A549 (cell line): ENCODE measurements at regions not wholly inside any gene's neighbourhood (a gene's known extent, or its start where the extent isn't known, plus 50 kb on each side); places are given as distances from the start of the nearest gene placed in this dataset.

Source experiments
- CEBPB ChIP-seq, 2 experiments: fragments of >200 bp in 1 of 2; sonication (Bioruptor Twin) in 1 of 2; formaldehyde crosslinking in 1 of 2; IDR thresholded peaks; 2 replicates each; pipeline ENCODE4 v1.6.1; 2012 to 2016
- CHD2 ChIP-seq: fragments of 150-350 bp; IDR thresholded peaks from 2 replicates; pipeline ENCODE4 v1.6.1; 2014; ENCODE audit warnings: low read length; ENCODE audit not compliant: partially characterized antibody
- EP300 ChIP-seq, 2 experiments: fragments of >200 bp; sonication (Bioruptor Twin); formaldehyde crosslinking; IDR thresholded peaks; 2 replicates in 1 of 2; 3 replicates in 1 of 2; pipeline ENCODE4 v1.6.1; 2016 to 2017
- FOSL2 ChIP-seq, 2 experiments: fragments of 450-650 bp in 1 of 2; fragments of >200 bp in 1 of 2; sonication (Bioruptor Twin) in 1 of 2; formaldehyde crosslinking; IDR thresholded peaks; 2 replicates each; pipeline versions ENCODE4 v1.5.0 to v1.6.1; 2016 to 2020; ENCODE audit warnings: mild to moderate bottlenecking in 1 of 2, moderate library complexity in 1 of 2
- POLR2A ChIP-seq: IDR thresholded peaks from 2 replicates; pipeline ENCODE4 v1.6.1; 2012; ENCODE audit warnings: mild to moderate bottlenecking, low read length
- POLR2AphosphoS2 ChIP-seq: conservative IDR thresholded peaks from 2 replicates; pipeline ENCODE4 v1.6.1; 2012; ENCODE audit warnings: low read length, improper control_type of control experiment, inconsistent platforms
- RFX5 ChIP-seq: fragments of 450-650 bp; IDR thresholded peaks from 2 replicates; pipeline ENCODE4 v1.7.1; 2014; ENCODE audit warnings: antibody characterized with exemption, mild to moderate bottlenecking, moderate library complexity
- SMC3 ChIP-seq: fragments of >200 bp; sonication (Bioruptor Twin); formaldehyde crosslinking; IDR thresholded peaks from 3 replicates; pipeline ENCODE4 v1.6.1; 2018; ENCODE audit warnings: inconsistent platforms
- SREBF2 ChIP-seq: fragments of 450-650 bp; IDR thresholded peaks from 2 replicates; pipeline ENCODE4 v1.6.1; 2014; ENCODE audit warnings: mild to moderate bottlenecking, moderate library complexity
- ZSCAN20 ChIP-seq: fragments of 250-450 bp; sonication (Bioruptor Pico); IDR thresholded peaks from 2 replicates; pipeline ENCODE4 v1.8.0; 2022; ENCODE audit warnings: mild to moderate bottlenecking, moderate library complexity
- TF ChIP-seq, protein P1 (sequence below): fragments of 450-650 bp; IDR thresholded peaks from 2 replicates; pipeline ENCODE4 v1.6.1; 2014; ENCODE audit warnings: antibody characterized with exemption
- TF ChIP-seq, protein P2 (sequence below): fragments of >200 bp; sonication (Bioruptor Twin); formaldehyde crosslinking; IDR thresholded peaks from 3 replicates; pipeline ENCODE4 v1.5.1; 2016

DNA sequence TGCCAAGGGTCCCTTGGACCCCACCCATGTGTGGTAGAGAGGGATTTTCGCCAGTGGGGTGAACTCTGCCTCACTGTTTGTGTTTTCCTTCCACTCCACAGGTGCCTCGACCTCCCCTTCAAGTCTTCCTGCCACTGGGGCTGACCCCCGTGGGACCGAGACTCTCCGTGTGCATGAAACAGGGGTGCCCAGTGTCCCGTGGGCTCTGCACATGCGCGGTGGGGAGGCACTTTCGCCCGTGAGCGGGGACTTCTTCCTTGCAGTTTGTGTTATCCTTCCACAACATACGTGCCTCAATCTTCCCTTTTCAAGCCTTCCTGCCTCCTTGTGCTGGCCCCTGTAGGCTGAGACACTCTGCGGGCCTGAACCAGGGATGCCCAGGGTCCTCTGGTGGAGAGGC lies 362.4 kb downstream of the ALG10 start:
- TF ChIP-seq POLR2AphosphoS2 (no peak), CEBPB (IDR thresholded peaks at IDR 0.05) (no peak), RFX5 (no peak), SMC3 (no peak), POLR2A (no peak), SREBF2 (no peak), EP300 (IDR thresholded peaks at IDR 0.05) (no peak), ZSCAN20 (CRISPR knock-in tag) (no peak), CHD2 (no peak), FOSL2 (IDR thresholded peaks at IDR 0.05) (no peak), FOSL2 (CRISPR knock-in tag; IDR thresholded peaks at IDR 0.05) (no peak)
- TF ChIP-seq, protein P1, sequence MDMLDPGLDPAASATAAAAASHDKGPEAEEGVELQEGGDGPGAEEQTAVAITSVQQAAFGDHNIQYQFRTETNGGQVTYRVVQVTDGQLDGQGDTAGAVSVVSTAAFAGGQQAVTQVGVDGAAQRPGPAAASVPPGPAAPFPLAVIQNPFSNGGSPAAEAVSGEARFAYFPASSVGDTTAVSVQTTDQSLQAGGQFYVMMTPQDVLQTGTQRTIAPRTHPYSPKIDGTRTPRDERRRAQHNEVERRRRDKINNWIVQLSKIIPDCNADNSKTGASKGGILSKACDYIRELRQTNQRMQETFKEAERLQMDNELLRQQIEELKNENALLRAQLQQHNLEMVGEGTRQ, result no peak
- TF ChIP-seq, protein P2, sequence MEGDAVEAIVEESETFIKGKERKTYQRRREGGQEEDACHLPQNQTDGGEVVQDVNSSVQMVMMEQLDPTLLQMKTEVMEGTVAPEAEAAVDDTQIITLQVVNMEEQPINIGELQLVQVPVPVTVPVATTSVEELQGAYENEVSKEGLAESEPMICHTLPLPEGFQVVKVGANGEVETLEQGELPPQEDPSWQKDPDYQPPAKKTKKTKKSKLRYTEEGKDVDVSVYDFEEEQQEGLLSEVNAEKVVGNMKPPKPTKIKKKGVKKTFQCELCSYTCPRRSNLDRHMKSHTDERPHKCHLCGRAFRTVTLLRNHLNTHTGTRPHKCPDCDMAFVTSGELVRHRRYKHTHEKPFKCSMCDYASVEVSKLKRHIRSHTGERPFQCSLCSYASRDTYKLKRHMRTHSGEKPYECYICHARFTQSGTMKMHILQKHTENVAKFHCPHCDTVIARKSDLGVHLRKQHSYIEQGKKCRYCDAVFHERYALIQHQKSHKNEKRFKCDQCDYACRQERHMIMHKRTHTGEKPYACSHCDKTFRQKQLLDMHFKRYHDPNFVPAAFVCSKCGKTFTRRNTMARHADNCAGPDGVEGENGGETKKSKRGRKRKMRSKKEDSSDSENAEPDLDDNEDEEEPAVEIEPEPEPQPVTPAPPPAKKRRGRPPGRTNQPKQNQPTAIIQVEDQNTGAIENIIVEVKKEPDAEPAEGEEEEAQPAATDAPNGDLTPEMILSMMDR, result no peak
